ENCODE measurements at regions not wholly inside any gene's neighbourhood (a gene's known extent, or its start where the extent isn't known, plus 50 kb on each side); places are given as distances from the start of the nearest gene placed in this dataset.
"Not testable (repeated sequence)": the region's sequence is repeated elsewhere in the genome, so short reads cannot be mapped to it uniquely, and the experiment has no call there.

DNA sequence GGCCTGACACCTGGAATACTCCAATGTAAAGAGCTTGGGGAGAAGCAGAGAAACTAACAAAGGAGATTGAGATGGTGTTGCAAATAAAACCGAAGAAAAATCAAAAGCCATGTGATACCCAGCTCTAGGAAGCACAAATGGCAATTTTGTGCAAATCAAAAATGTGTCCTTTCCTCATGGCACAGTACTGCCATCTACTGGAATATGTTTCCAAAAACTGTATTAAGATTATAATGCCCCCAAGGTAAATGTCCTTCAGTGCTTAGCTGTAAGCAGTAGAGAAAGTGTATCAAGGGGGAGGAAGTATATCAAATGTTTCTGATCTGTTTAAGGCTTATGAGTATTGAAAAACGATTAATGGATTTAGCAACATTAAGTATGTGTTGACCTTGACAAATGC, 620.3 kb downstream of the ZWINT start:
- not testable (repeated sequence) for DNase-seq

DNA sequence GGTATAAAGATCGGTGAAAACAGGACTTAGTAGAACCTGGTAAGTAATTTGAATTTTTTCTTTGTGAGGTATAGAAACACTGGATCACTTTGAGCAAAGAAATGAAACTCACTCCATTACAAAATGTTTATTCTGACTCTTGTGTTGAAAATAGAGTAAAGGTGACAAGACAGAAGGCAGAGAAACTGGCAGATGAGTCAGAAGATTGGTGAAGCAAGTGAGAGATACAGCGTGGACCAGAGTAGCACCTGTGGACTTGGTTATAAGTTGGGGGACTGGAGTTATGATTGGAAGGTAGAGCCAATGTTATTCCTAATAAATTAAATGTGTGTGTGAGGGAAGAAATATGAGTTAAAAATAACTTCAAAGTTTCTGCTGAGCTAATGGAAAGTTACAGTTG, 620.9 kb downstream of the ZWINT start:
- DNase-seq, result no peak

DNA sequence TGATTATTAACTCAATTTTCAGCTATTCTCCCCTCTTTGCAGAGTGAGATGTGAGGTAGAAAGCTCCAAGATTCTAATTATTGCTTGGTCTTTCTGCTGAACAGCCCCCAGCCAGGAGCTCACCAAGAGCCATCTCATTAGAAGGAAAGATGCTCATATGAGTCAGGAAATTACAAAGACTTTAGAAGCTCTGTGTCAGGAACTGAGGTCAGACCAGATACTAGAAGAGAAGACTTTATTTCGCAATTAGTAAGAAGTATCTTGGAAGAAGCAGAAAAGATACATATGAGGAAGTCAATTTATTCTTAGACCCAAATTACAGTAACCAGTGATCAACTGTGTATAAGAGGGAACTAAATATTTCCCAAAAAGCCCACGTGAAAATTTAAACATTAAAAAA, 626.9 kb downstream of the ZWINT start:
- no peak for DNase-seq

DNA sequence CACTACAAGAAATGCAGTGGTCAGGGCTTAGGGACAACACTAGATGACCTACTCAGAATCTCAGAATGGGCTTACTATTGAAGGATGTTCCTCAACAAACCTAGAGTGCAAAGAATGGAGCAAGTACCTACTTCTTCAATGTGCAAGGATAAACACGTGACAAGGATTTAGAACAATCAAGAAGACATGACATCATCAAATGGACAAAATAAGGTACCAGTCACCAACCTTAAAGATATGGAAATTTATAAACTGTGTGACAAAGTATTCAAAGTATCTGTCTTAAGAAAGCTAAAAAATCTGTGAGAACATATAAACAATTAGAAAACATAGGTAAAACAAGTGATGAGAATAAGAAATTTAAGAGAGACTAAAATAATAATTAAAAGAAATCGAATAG, 656.1 kb downstream of the ZWINT start:
- DNase-seq, result no peak

DNA sequence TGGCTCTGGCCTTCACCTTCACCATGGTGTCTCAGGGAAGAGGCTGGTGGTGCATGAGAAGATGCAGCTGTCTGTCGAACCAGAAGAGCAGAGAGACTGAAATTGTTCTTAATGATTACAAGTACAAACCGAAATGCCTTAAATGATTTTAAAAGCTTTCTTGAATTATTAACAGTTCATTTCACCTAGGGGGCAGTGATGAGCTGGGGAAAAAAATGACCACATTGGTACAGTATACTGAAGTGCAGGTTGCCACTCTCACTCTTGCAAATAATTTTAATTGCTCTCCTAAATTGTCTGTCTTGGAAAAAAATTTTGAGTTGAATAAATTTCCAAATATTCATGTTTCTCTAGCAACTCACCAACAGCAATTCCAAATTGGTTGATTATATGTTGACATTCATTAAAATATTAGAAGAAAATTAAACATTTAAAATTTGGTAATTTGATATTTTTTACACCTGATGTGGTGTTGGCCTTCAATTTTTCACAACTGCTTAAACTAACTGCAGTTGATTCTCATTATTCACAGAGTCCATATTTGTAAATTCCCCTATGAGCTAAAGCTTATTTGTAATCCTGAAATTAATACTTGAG, 692.6 kb downstream of the ZWINT start:
- DNase-seq, result no peak

DNA sequence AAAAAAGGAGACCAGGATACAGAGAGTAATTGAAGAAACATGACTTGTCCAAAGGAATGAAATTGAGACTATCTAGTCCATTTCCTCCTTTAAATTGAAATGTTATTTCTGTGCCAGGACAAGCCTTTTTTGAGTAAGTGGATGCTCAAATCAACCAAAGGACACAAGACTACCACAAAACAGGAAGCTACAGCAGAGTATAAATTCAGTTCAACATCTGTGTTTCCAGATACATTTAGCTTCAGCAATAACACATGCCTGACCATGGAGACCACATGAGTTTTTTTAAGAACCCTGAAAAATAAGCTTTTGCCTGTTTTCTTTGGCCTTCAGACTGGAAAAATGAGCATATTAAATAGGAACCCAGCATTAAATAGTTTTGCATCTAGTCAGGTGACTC, 707.5 kb downstream of the ZWINT start:
- no peak for DNase-seq

DNA sequence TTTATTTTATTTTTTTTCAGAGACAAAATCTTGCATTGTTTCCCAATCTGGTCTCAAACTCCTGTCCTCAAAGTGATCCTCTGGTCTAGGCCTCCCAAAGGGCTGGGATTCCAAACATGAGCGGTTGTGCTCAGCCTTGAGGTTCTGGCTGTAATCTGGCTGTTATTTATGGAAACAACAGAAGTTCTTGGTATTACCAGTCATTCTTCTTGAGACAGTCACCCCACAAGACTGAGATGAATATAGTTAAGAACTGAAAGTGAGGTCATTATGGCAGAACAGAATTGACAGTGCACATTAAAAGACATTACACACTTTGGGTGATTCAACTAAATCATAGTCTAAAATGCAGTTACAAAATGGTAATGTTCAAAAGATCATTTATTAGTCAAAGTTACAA, 719.5 kb downstream of the ZWINT start:
- DNase-seq, result no peak

DNA sequence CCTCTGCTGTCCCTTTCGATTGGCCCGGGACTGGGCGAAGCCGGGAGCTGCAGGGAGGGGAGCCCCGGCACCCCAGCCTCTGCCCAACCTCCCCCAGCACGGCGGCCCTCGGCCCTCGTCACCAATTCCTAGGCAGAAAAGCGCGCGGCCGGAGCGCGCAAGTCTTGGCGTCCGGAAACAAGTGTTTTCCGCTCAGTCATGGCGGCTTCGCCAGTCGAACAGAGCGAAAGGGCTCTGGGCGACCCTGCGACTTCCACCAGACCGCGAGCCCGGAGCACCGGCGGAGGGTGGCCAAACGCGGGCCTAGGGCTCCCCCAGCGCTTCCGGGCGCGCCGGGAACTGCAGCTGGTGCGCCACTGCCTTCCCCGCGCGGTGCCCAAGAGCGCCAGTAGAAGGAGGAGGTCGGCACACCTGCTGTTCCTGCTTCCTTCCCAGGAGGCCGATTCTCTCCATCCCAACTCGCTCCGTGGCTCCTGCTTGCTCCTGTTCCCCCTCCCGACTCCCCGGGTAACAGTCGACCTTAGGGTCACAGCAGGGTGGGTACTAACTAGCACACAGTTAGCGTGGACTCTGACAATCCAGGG, 729.9 kb downstream of the ZWINT start:
- DNase-seq, result peak; percentile 73

DNA sequence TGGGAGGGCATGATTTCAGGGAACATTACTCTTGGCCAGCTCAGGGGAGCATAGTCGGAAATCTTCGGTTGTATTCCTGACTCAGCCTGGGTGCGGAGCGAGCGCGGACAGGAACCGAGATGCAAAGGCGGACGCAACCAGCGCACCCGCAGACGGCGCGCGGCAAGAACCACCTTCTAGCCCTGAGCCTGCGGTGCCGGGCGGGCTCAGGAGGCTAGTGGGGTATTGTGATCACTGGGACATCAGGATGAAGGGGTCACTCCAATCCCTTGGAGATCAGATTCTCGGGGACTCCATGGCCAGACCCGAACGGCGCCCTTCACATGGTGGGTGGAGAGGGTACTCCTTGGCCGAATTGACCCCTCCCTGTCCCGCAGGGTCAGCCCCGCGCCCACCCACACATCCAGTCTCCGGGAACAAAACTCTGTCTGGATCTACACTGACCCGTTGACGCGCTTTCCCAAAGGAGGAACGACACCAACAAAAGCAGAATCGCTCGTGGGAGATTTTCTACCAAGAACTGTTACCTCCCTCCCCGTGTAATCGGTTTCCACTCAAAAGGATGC, 730.5 kb downstream of the ZWINT start:
- DNase-seq, result peak; percentile 39

DNA sequence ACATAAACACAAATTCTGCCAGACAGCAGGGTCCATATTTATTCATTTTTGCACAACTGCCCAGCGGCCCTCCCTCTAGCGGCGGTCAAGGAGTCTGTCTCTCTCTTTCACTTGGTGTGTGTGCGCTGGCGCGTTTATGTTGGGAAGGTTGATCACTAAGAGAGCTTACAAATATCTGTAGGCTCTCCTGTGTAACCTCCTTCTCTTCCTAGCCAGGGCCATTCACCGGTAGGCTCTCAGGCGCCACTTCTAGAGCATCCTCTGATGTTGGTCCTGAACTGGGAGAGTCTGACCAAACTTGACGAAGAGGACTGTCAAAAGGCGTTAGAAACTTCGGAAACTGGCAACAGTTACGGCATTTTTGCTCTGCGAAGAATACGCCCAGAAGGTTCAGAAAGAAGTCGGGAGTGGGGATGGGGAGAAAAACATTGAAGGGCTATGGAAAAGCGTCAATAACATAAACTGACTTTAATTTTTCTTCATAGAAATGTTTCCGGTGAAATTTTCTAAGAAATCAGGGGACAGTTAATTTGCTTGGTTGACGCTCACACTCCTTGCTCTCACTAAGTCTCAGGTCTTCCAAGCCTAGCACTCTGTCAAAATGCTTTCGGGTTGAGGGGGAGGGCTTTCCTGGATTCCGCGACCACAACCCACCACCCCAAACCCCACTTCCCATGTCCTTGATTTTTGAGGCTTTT, 731.1 kb downstream of the ZWINT start:
- peak; percentile 53 for DNase-seq

DNA sequence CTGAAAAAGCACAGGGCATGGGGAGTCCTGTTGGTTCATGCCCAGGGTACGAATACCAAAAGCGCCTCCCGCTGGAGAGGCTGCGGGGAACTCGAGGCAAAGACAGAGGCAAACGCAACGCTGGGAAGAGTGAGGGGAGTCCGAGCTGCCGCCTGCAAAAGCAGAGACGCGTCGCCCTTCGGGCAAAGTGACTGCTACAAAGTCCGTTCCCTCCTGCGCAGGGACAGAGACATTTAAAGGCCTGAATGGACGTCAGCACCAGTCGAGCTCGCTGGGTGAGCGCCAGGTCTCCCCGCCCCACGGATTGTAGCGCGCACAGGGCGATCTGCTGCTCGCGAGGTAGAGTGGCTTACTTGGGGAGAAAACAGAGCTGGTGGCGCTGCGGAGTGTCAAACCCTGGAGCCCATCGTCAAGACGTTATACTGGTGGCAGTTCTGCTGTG, 732.8 kb downstream of the ZWINT start:
- DNase-seq, result peak; percentile 34

DNA sequence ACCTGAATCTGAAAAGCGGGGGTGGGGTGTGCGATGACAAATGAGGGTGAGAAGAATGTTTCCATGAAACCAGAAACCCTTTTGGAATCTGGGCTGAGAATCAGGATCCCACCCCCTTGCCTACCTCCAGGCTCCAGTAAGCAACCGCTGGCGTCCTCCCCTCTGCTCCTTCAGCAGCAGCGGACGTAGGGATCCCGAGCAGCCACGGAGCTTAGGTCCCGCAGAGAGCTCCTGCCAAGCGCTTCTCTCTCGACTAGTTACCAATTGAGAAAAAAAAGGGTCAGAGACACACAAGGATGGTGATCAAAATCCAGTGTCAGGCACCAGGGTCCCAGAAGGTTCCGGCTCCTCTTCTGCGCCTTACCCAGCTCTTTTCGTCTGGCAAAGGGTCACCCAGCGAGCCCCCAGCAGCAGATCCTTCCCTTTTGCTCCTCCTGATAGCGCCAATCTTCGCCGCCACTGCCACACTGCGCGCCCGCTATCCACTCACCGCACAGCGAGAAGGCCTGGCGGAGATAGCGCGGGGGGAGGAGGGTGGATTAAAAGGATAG, 733.5 kb downstream of the ZWINT start:
- peak; percentile 33 for DNase-seq

DNA sequence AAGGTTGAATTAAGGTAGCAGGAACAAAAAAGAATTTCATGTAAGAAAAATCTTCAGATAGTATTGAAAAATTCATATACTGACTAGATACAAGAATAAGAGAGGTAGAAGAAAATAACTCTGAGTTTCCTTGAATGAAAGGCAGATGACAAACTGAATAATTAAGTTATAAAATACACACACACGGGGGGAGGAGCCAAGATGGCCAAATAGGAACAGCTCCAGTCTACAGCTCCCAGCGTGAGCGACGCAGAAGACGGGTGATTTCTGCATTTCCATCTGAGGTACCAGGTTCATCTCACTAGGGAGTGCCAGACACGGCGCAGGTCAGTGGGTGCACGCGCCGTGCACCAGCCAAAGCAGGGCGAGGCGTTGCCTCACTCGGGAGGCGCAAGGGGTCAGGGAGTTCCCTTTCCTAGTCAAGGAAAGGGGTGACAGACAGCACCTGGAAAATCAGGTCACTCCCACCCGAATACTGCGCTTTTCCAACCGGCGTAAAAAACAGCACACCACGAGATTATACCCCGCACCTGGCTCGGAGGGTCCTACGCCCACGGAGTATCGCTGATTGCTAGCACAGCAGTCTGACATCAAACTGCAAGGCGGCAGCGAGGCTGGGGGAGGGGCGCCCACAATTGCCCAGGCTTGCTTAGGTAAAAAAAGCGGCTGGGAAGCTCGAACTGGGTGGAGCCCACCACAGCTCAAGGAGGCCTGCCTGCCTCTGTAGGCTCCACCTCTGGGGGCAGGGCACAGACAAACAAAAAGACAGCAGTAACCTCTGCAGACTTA, 759.2 kb downstream of the ZWINT start:
- not testable (repeated sequence) for DNase-seq

DNA sequence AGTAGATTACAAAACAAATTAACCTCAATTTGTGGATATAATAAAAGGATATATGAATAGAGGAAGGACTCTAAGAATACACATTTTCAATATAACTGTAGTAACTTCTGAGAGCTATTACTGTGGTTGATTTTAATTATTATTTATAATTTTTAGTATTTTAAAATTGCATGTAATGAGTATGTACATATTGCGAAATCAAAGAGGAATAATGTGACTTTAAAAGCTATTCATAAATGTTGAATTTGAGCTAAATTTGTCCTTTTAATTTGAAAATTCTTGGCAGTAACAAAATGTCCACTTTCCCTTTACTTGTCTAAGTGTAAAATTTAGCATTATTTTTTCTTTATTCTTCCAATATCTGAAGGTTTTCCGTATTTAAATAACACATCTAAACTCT, 750.6 kb upstream of the PCDH15 start:
- DNase-seq, result no peak

DNA sequence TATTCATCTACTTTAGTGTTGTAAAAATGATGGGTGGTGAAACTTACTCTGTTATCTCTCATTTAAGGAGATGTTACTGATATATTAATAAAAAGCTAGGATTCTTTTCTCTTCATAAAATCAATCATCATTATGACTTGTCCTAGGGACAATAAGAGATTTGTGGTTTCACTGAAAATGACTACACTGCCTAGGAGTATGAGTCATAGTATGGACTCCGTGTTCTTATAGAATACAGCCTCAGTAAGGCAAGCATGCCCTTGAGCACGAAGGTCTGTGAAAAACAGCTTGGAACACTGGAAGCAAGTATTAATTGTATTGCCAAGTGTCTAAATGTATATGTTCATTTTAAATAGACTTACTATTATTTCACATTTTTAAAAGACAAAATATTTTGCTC, 749.2 kb upstream of the PCDH15 start:
- DNase-seq, result no peak

DNA sequence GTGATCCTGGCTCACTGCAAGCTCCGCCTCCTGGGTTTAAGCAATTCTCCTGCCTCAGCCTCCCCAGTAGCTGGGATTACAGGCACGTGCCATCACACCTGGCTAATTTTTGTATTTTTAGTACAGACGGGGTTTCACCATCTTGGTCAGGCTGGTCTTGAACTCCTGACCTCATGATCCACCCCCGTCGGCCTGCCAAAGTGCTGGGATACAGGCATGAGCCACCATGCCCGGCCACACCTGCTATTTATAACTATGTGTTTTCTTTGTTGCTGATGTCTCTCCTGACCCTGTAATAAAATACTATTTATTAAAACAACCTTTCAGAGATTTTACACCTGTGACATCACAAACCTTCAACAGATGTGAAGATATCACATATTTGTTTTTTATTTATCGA, 736.5 kb upstream of the PCDH15 start:
- not testable (repeated sequence) for DNase-seq

DNA sequence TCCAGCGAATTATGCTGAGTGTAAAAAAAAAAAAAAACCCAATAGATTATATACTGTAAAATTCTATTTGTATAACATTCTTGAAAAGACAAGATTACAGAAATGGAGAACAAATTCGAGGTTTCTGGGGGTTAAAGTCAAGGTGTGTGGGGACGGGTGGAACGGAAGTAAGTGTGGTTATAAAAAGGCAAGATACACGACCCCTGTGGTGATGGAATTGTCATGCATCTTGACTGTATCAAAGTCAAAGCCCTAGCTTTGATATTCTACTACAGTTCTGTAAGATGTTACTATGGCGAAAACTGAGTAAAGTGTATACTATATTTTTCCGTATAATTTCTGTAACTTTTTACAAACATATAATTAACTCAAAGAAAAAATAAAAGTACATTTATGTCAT, 718.2 kb upstream of the PCDH15 start:
- no peak for DNase-seq

DNA sequence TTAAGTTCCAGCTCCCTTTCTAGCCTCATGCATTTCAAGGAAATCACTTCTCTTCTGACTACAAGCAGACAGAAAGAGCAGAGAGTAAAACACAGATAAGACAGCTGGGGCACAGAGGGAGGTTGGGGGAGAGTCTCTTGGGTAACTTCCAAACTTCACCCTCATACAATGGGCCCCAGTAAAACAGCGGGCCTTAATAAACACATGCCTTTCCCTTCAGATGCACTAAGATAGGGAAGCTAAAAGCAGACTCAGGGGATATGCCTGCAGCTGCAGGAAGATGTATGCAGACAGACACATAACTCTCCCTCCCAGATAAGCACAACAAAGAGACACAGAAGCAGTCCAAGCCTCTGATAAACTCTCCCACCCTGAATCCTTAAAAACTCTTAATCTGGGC, 717.4 kb upstream of the PCDH15 start:
- not testable (repeated sequence) for DNase-seq

DNA sequence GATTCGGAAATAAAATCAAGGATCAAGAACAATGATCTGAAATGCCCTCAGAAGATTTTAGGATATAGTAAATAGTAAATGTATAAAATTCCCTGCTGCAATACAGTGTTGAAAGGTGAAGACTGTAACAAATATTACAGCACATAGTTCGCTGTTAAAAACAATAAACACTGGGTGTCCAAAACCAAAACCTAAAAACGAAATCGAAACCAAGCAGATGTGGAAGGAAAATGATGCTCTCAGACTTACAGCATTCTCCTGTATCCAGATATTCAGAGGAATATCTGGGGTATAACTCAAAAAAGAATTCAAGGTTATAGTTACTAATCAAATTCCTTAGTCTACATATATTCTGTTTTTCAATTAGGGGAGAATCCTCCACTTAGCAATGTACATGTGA, 708.1 kb upstream of the PCDH15 start:
- no peak for DNase-seq

DNA sequence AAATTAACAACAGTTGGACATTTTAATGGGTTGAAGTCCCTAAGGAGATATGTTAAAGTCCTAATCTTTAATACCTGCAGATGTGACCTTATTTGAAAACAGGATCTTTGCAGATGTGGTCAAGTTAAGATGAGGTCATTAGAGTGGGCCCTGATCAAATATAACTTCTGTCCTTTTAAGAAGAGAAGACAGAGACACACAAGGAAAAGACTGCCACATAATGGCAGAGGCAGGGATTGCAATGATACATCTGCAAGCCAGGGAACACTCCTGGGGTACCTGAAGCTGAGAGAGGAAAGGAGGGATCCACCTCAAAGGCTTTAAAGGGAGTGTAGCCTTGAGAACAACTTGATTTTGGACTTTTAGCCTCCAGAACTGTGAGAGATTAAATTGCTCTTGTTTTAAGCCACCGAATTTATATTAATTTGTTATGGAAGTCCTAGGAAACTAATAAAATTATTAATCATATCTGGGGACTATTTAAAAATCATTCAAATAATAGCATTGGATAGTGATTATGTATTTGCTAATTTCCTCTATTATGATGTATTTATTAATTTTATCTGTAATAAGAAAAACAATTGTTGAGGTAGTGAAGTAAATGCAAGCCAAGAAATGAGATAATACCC, 700.0 kb upstream of the PCDH15 start:
- DNase-seq, result no peak

DNA sequence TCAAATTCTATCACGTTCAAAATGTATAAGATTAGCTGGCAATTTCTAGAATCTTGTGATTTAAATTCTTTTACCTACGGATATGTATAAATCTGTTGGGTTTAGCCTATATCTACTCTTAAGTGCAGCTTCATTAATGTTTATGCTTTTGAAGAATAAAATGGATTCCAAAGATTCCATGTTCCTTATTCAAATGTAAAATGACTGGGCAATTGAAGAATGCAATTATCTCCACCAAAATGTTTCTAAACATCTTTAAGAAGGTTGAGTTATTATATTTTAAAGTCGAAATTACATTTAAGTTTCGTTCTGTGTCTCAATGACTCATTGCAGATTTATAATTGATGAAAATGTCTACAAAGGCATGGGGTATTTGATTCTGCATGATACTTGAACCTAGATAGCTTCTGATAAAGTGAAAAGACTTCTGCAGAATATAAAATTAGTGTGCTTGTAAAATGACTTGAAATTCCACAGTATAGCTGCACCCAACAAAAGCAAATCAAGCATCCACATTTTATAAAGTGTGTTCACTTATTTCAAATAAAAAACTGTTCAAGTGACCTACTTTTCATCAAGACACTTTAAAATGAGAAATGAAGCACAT, 697.0 kb upstream of the PCDH15 start:
- no peak for DNase-seq

DNA sequence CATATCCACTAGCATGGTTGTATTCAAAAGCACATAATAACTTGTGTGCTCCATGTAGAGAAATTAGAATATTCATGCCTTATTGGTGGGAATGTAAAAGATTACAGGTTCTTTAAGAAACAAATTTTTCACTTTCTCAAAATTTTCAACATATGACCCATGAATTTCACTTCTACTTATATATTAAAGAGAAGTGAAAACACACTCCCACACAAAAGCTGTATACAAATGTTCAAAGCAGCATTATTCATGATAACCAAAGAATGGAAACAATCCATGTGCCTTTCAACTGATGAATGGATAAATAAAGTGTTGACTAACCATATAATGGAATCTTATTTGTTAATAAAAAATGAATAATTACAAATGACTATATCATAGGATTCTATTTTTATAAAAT, 694.5 kb upstream of the PCDH15 start:
- no peak for DNase-seq

Measured in left hindlimb (tissue), 1 donor.